Ovary (tissue), 7 donors: ENCODE measurements at regions not wholly inside any gene's neighbourhood (a gene's known extent, or its start where the extent isn't known, plus 50 kb on each side); places are given as distances from the start of the nearest gene placed in this dataset.

Experiments
- DNase-seq, 5 donors: peaks; one replicate each; pipeline ENCODE4 v3.0.0-alpha.2; 2019 to 2020
- H3K27ac ChIP-seq, 2 donors: fragments of 200-600 bp; one replicate each; pipeline versions ENCODE4 v1.5.1 to v1.8.0; 2019 to 2022
- H3K27me3 ChIP-seq: fragments of 200-600 bp; one replicate; pipeline ENCODE4 v1.8.0; 2022
- H3K36me3 ChIP-seq: fragments of 200-600 bp; sonication (generic); one replicate; pipeline ENCODE4 v1.5.1; 2019
- H3K4me1 ChIP-seq: one replicate; pipeline ENCODE4 v1.8.1; 2013; ENCODE audit warnings: mild to moderate bottlenecking, moderate library complexity; ENCODE audit not compliant: insufficient read depth
- H3K4me3 ChIP-seq: fragments of 200-600 bp; sonication (generic); one replicate; pipeline ENCODE4 v1.5.1; 2017
- H3K9me3 ChIP-seq, 2 donors: fragments of 200-600 bp in 1 of 2; sonication (generic) in 1 of 2; one replicate each; pipeline versions ENCODE4 v1.5.1 to v1.8.1; 2013 to 2019; ENCODE audit warnings: mild to moderate bottlenecking in 1 of 2, moderate library complexity in 1 of 2
- EP300 ChIP-seq: sonication (generic); formaldehyde crosslinking; IDR thresholded peaks from one replicate; pipeline ENCODE4 v1.6.1; 2017; ENCODE audit warnings: antibody characterized with exemption
- POLR2A ChIP-seq: fragments of 450-650 bp; IDR thresholded peaks from one replicate; pipeline ENCODE4 v1.6.1; 2017; ENCODE audit warnings: antibody characterized with exemption, mild to moderate bottlenecking, moderate library complexity
- WGBS, 3 donors: extraction: QIAGEN DNeasy Blood & Tissue Kit in 1 of 3; methylation state at CpG; one replicate each; pipeline versions ENCODE4 v1.1.5 to v1.1.7; 2013 to 2017; 5-methylcytosine and 5-hydroxymethylcytosine counted together
- intact Hi-C, 4 donors: fragments of 100-400 bp; cut with DNase I; formaldehyde crosslinking; loops; one replicate each; pipeline versions ENCODE4 v1.11.0 to v1.15.1; 2022 to 2023
- TF ChIP-seq, protein P1 (sequence below), 3 donors: fragments of 450-650 bp in 2 of 3; fragments of 200-600 bp in 1 of 3; IDR thresholded peaks; one replicate each; pipeline versions ENCODE4 v1.5.1 to v1.8.0; 2016 to 2022; ENCODE audit warnings: antibody characterized with exemption in 3 of 3, mild to moderate bottlenecking in 1 of 3
- donor health status: DM: no; HTN: no; CAD: no; lungs with moderate emphysema.
- donor health status: DM: no; HTN: no; CAD: no.
- donor health status: Bipolar disorder and iron deficiency.
- donor health status: DM: no; HTN: no; CAD: no.
- donor health status: DM: yes; HTN: yes; CAD: no.

DNA sequence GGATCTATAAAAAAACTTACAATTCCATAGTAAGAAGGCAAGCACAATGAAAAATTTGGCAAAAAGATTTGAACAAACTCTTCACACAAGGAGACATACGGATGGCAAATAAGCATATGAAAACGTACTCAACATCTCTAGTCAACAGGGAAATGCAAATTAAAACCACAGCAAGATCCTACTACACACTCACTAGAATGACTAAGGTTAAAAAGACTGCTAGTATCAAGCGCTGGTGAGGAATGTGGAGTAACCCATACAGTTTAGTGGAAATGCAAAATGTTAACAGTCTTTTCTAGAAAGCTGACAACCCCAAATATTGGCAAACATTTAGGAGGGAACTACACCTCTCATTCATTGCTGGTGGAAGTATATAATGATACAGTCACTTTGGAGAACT, 175.9 kb upstream of the SGK1 start:
- DNase-seq, result no peak
- Histone ChIP-seq H3K4me1 (no peaks in the 10 kb centered on the region), H3K36me3 (no peaks in the 10 kb centered on the region), H3K27ac (no peak overlapping the region), H3K4me3 (no peak overlapping the region), H3K9me3 (no peaks in the 10 kb centered on the region), H3K27me3 (no peaks in the 10 kb centered on the region)
- no peak for TF ChIP-seq POLR2A
- no peak for TF ChIP-seq EP300
- TF ChIP-seq, protein P1, sequence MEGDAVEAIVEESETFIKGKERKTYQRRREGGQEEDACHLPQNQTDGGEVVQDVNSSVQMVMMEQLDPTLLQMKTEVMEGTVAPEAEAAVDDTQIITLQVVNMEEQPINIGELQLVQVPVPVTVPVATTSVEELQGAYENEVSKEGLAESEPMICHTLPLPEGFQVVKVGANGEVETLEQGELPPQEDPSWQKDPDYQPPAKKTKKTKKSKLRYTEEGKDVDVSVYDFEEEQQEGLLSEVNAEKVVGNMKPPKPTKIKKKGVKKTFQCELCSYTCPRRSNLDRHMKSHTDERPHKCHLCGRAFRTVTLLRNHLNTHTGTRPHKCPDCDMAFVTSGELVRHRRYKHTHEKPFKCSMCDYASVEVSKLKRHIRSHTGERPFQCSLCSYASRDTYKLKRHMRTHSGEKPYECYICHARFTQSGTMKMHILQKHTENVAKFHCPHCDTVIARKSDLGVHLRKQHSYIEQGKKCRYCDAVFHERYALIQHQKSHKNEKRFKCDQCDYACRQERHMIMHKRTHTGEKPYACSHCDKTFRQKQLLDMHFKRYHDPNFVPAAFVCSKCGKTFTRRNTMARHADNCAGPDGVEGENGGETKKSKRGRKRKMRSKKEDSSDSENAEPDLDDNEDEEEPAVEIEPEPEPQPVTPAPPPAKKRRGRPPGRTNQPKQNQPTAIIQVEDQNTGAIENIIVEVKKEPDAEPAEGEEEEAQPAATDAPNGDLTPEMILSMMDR (IDR thresholded peaks at IDR 0.05), result no peak
- intact Hi-C loops, result no loop called here
- WGBS, 3 donors, result 87 to 92% (median 91%) methylated on average over 3 of the region's 3 CpGs

DNA sequence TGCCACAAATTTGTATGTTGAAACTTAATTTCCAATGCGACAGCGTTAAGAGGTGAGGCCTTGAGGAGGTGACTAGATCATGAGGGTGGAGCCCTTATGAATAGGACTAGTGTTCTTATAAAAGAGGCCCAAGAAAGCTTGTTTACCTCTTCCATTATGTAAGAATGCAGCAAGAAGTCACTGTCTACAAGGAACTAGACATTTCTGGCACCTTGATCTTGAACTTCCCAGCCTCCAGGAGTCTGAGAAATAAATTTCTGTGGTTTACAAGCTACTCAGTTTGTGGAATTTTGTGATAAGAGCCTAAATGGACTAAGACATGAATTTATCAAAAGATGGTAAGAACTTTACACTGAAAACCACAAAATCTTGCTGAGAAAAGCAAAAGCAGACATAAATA, 173.6 kb upstream of the SGK1 start:
- Histone ChIP-seq H3K9me3 (no peaks in the 10 kb centered on the region), H3K4me3 (no peak overlapping the region), H3K4me1 (no peaks in the 10 kb centered on the region), H3K36me3 (no peaks in the 10 kb centered on the region), H3K27me3 (no peaks in the 10 kb centered on the region), H3K27ac (no peak overlapping the region)
- 96 to 99% (median 96%) methylated on average over 2 of the region's 2 CpGs for WGBS, 3 donors
- no peak for DNase-seq
- no peak for TF ChIP-seq EP300
- TF ChIP-seq, protein P1 (IDR thresholded peaks at IDR 0.05), result no peak
- no peak for TF ChIP-seq POLR2A
- intact Hi-C loops, result no loop called here

DNA sequence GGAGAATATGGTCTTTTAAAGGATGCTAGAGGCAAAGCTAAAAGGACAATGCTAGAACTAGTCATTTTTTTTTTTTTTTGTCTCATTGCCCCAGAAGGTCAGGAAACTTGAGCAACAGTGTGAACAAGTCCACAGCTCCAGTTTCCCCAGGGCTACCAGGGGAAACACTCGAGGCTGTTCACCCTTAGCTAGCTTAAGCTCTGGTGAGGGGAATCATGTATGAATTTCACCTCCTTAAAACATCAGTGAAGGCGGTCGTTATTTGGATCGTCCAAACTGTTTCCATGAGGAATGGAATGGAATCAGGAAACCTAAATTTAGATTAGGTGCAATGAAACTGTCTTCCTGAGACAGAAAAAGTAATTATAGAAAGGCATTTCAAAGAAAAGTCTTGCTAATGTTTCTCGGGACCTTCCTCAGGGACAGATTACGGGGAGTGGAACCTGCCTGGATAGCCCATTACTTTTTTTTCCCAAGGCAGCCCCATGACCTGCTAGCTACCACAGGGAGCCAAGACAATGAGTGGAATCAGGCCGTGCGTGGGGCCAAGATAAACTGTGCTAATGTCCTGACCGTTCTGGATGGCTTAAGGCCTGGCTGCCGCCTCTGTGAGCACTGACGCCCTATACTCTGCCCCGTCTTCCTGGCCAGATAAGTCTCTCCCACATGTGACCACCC, 164.8 kb upstream of the SGK1 start:
- H3K9me3 ChIP-seq, result no peaks in the 10 kb centered on the region
- H3K27me3 ChIP-seq, result no peaks in the 10 kb centered on the region
- no peak for DNase-seq
- H3K4me1 ChIP-seq, result no peaks in the 10 kb centered on the region
- TF ChIP-seq EP300 (no peak), POLR2A (no peak)
- TF ChIP-seq, protein P1 (IDR thresholded peaks at IDR 0.05), result no peak
- 38 to 61% (median 52%) methylated on average over 12 of the region's 12 CpGs for WGBS, 3 donors
- intact Hi-C loops, result no loop called here
- H3K4me3 ChIP-seq, result no peak overlapping the region
- H3K36me3 ChIP-seq, result no peaks in the 10 kb centered on the region
- no peak overlapping the region for H3K27ac ChIP-seq

DNA sequence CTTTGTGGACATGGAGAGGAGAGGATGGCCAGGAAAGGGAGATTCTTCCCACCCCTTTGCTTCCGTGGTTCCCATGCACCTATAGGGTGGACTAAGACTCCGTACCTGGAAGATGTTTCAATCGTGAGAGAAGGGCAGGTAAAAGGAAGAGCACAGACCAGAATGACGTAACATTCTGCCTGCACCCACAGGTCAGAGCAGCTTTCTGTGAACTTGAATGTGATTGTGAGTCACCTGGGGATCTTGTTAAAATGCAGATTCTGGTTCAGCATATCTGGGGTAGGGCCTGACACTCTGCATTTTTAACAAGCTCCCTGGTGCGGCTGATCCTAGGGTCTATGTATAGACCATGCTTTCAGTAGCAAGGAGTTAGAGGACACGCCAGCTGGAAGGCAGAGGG, 164.1 kb upstream of the SGK1 start:
- WGBS, 3 donors, result 94 to 97% (median 95%) methylated on average over 6 of the region's 6 CpGs

More for the DNA sequence above, 164.1 kb upstream of the SGK1 start:
- no peak overlapping the region for H3K4me3 ChIP-seq
- DNase-seq, result no peak
- H3K9me3 ChIP-seq, result no peaks in the 10 kb centered on the region
- H3K27me3 ChIP-seq, result no peaks in the 10 kb centered on the region
- intact Hi-C loops, result no loop called here
- H3K4me1 ChIP-seq, result no peaks in the 10 kb centered on the region
- no peaks in the 10 kb centered on the region for H3K36me3 ChIP-seq
- TF ChIP-seq, protein P1 (IDR thresholded peaks at IDR 0.05), result no peak
- H3K27ac ChIP-seq, result no peak overlapping the region
